A673 (cell line): ENCODE measurements at regions not wholly inside any gene's neighbourhood (a gene's known extent, or its start where the extent isn't known, plus 50 kb on each side); places are given as distances from the start of the nearest gene placed in this dataset.

Experiments used
- BruUV-seq: library from RNA; stranded (reverse); fragments of 400-500 nt; replicated peaks from 2 replicates; lab custom pipeline; 2021; lab: Mats Ljungman, UMichigan
- CTCF ChIA-PET: fragments of 300-600 bp; sonication (Branson Sonifier 250); formaldehyde crosslinking; loops from one replicate; lab custom pipeline; 2022; ENCODE audit warnings: antibody characterized with exemption; lab: Charles Lee
- POLR2A ChIA-PET: fragments of 300-600 bp; sonication (Branson Sonifier 250); formaldehyde crosslinking; loops from one replicate; lab custom pipeline; 2022; ENCODE audit warnings: antibody characterized with exemption; ENCODE audit not compliant: low non-redundant PET; lab: Charles Lee
- DNase-seq: peaks from one replicate; pipeline ENCODE4 v3.0.0-alpha.2; 2015; ENCODE audit warnings: low spot score
- H3K27ac ChIP-seq: fragments of 200-600 bp; sonication (generic); 2 replicates; pipeline ENCODE4 v1.5.1; 2016; ENCODE audit warnings: mixed run types, low read depth, mild to moderate bottlenecking, mixed read lengths, antibody characterized with exemption, low read length; ENCODE audit not compliant: poor library complexity, severe bottlenecking
- H3K27me3 ChIP-seq: fragments of 200-600 bp; sonication (generic); replicated peaks from 2 replicates; pipeline ENCODE4 v1.6.1; 2017; ENCODE audit warnings: mixed run types, low read depth, mild to moderate bottlenecking, mixed read lengths, antibody characterized with exemption, low read length; ENCODE audit not compliant: insufficient read depth, poor library complexity
- H3K36me3 ChIP-seq: fragments of 200-600 bp; sonication (generic); 2 replicates; pipeline ENCODE4 v1.6.1; 2016; ENCODE audit warnings: mixed run types, mild to moderate bottlenecking, mixed read lengths, antibody characterized with exemption, low read length; ENCODE audit not compliant: insufficient read depth, poor library complexity, severe bottlenecking
- H3K4me1 ChIP-seq: fragments of 200-600 bp; sonication (generic); 2 replicates; pipeline ENCODE4 v1.6.1; 2017; ENCODE audit warnings: mixed run types, mild to moderate bottlenecking, mixed read lengths, antibody characterized with exemption, low read length; ENCODE audit not compliant: insufficient read depth, poor library complexity, severe bottlenecking
- H3K4me3 ChIP-seq: fragments of 200-600 bp; sonication (generic); 2 replicates; pipeline ENCODE4 v1.5.1; 2016; ENCODE audit warnings: low read depth, mixed run types, mild to moderate bottlenecking, mixed read lengths, low read length; ENCODE audit not compliant: poor library complexity, severe bottlenecking
- H3K9me3 ChIP-seq: fragments of 200-600 bp; sonication (generic); 2 replicates; pipeline ENCODE4 v1.6.1; 2016; ENCODE audit warnings: mixed run types, low read depth, mild to moderate bottlenecking, mixed read lengths, antibody characterized with exemption, low read length; ENCODE audit not compliant: poor library complexity, severe bottlenecking
- CTCF ChIP-seq: fragments of 300-800, 200-600 bp; sonication (generic); conservative IDR thresholded peaks from 2 replicates; pipeline ENCODE4 v1.5.1; 2017; ENCODE audit warnings: low read depth, mild to moderate bottlenecking, antibody characterized with exemption, low read length, moderate library complexity, mixed read lengths
- EZH2 ChIP-seq: fragments of 200-600 bp; sonication (generic); IDR thresholded peaks from 2 replicates; pipeline ENCODE4 v1.6.1; 2017; ENCODE audit warnings: borderline replicate concordance, low read depth, mild to moderate bottlenecking, mixed read lengths, antibody characterized with exemption, low read length; ENCODE audit not compliant: poor library complexity, severe bottlenecking
- intact Hi-C: fragments of 100-400 bp; cut with micrococcal nuclease; formaldehyde crosslinking; loops from one replicate; pipeline ENCODE4 v1.10.0; 2022; ENCODE audit not compliant: unreplicated experiment

GRCh38 chr16:51365715-51366114, 214.6 kb upstream of the SALL1 start:
- CTCF ChIA-PET = no interaction called here
- no TSS peak for BruUV-seq
- TF ChIP-seq CTCF = no peak
- no peak for TF ChIP-seq EZH2

GRCh38 chr16:51359141-51359955, 208.3 kb upstream of the SALL1 start:
- Histone ChIP-seq H3K27ac (no peak overlapping the region), H3K4me3 (no peak overlapping the region), H3K4me1 (no peaks in the 10 kb centered on the region), H3K36me3 (no peaks in the 10 kb centered on the region), H3K9me3 (no peaks in the 10 kb centered on the region), H3K27me3 (no peaks in the 10 kb centered on the region)
- intact Hi-C loops = no loop called here
- no TSS peak for BruUV-seq
- DNase-seq = no peak
- POLR2A ChIA-PET = no interaction called here
- no peak for TF ChIP-seq CTCF
- TF ChIP-seq EZH2 = no peak
- CTCF ChIA-PET = no interaction called here

More at GRCh38 chr16:51365715-51366114, 214.6 kb upstream of the SALL1 start:
- Histone ChIP-seq H3K27ac (no peak overlapping the region), H3K27me3 (peaks cover 2% of the 10 kb centered on the region), H3K9me3 (no peaks in the 10 kb centered on the region), H3K36me3 (no peaks in the 10 kb centered on the region), H3K4me1 (no peaks in the 10 kb centered on the region), H3K4me3 (no peak overlapping the region)
- intact Hi-C loops = no loop called here
- POLR2A ChIA-PET = no interaction called here
- DNase-seq = no peak

- H3K9me3 ChIP-seq = no peaks in the 10 kb centered on the region
- no peak overlapping the region for H3K27ac ChIP-seq
- TF ChIP-seq EZH2 (no peak), CTCF (no peak)
- intact Hi-C loops = no loop called here
- H3K27me3 ChIP-seq = no peaks in the 10 kb centered on the region
- H3K36me3 ChIP-seq = no peaks in the 10 kb centered on the region
- POLR2A ChIA-PET = no interaction called here
- no peaks in the 10 kb centered on the region for H3K4me1 ChIP-seq
- DNase-seq = no peak
- no TSS peak for BruUV-seq
- no peak overlapping the region for H3K4me3 ChIP-seq
- CTCF ChIA-PET = no interaction called here
Measured at GRCh38 chr16:51357839-51358238, 206.8 kb upstream of the SALL1 start.
